22Rv1 (cell line): ENCODE measurements at regions not wholly inside any gene's neighbourhood (a gene's known extent, or its start where the extent isn't known, plus 50 kb on each side); places are given as distances from the start of the nearest gene placed in this dataset.
"Not testable (repeated sequence)": the region's sequence is repeated elsewhere in the genome, so short reads cannot be mapped to it uniquely, and the experiment has no call there.

Experiments used
- ZFX ChIP-seq: fragments of 450-650 bp; IDR thresholded peaks from 2 replicates; pipeline ENCODE4 v1.6.1; 2017; ENCODE audit warnings: antibody characterized with exemption, borderline replicate concordance
- TF ChIP-seq, protein P1 (sequence below): fragments of 450-650 bp; IDR thresholded peaks from 2 replicates; pipeline ENCODE4 v1.5.1; 2017; ENCODE audit warnings: mild to moderate bottlenecking

DNA sequence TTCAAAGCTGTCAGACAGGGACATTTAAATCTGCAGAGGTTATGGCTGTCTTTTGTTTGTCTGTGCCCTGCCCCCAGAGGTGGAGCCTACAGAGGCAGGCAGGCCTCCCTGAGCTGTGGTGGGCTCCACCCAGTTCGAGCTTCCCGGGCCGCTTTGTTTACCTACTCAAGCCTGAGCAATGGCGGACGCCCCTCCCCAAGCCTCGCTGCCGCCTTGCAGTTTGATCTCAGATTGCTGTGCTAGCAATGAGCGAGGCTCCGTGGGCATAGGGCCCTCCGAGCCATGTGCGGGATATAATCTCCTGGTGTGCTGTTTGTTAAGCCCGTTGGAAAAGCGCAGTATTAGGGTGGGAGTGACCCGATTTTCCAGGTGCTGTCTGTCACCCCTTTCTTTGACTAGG lies 787.0 kb upstream of the CRIM1 start:
- TF ChIP-seq, protein P1, sequence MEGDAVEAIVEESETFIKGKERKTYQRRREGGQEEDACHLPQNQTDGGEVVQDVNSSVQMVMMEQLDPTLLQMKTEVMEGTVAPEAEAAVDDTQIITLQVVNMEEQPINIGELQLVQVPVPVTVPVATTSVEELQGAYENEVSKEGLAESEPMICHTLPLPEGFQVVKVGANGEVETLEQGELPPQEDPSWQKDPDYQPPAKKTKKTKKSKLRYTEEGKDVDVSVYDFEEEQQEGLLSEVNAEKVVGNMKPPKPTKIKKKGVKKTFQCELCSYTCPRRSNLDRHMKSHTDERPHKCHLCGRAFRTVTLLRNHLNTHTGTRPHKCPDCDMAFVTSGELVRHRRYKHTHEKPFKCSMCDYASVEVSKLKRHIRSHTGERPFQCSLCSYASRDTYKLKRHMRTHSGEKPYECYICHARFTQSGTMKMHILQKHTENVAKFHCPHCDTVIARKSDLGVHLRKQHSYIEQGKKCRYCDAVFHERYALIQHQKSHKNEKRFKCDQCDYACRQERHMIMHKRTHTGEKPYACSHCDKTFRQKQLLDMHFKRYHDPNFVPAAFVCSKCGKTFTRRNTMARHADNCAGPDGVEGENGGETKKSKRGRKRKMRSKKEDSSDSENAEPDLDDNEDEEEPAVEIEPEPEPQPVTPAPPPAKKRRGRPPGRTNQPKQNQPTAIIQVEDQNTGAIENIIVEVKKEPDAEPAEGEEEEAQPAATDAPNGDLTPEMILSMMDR, result not testable (repeated sequence)
- TF ChIP-seq ZFX, result not testable (repeated sequence)
